GM21360 (cell line): ENCODE measurements at regions not wholly inside any gene's neighbourhood (a gene's known extent, or its start where the extent isn't known, plus 50 kb on each side); places are given as distances from the start of the nearest gene placed in this dataset.
"Not testable (repeated sequence)": the region's sequence is repeated elsewhere in the genome, so short reads cannot be mapped to it uniquely, and the experiment has no call there.

Experiments
- ATAC-seq: cut with Tn5 transposase; IDR thresholded peaks from one replicate; pipeline ENCODE4 v1.9.1; 2021; ENCODE audit warnings: mild to moderate bottlenecking, moderate library complexity; ENCODE audit not compliant: unreplicated experiment

- ATAC-seq = not testable (repeated sequence)
Observed at GRCh38 chr17:21470422-21470821, 94.3 kb downstream of the KCNJ12 start.

GRCh38 chr17:21470861-21471260, 94.7 kb downstream of the KCNJ12 start:
- ATAC-seq = no peak

DNA sequence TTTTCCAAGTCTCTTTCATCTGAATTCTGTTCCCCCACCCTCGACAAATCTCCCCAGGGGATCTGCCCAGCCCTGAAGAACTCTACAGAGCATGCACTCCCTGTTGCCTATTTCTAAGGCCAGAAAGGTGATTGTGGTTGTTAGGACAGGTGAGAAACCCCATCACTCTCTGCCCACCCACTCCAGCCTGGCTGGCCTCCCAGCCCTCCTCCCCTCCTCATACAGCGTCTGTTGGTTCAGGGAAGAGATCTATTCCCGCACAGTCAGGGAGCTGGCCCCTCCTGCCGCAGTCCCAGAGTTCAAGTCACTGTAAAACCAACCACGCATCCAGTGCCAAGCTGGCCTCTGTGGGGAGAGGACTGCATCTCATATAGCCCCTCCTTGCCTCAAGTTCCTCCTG, 98.7 kb downstream of the KCNJ12 start:
- ATAC-seq = no peak

- ATAC-seq = no peak
Observed at GRCh38 chr17:21475571-21475970, 99.4 kb downstream of the KCNJ12 start.

DNA sequence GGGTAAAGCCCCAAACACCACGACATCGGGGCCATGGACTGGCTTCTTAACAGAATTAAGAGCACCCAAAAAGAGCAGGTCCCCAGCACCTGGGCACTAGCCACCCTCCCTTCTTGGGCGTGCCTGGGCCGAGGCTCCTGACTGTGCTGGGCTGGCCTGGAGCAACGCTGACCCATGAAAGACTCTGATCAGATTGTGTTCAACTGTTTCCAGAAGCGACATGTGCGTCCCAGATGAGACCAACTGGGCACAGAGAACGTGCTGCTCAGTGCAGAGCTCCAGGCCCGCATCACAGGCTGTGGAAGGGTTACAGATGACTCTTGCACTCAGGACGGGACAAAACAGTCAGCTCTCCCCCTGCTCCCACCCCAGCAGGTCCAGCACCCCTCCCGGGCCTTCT, 100.7 kb downstream of the KCNJ12 start:
- no peak for ATAC-seq

DNA sequence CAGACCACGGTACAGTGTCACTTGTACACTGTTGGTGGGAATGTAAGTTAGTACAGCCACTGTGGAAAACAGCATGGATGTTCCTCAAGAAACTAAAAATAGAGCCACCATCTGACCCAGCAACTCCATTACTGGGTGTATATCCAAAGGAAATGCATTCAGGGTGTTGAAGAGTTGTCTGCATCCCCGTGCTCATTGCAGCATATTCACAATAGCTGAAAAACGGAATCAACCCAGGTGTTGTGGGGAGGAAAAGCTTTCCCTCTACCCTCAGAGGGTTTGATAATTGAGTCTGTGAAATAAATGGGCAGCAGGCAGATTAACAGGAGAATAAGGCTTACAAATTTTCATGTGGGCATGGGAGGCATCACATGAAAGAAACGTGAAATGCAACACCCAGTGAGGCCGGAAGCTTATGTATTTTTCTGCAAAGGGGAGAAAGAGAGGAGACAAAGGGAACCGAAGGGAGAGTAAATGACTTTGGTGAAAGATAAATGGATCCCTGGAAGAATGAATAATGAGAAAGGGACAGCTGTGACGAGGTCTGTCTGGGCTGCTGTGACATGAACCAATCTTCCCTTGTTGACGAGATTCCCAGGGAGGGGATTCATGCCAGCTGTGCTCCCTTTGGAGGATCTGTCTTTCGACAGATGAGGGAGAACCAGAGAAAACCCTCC, 106.2 kb downstream of the KCNJ12 start:
- ATAC-seq = no peak

DNA sequence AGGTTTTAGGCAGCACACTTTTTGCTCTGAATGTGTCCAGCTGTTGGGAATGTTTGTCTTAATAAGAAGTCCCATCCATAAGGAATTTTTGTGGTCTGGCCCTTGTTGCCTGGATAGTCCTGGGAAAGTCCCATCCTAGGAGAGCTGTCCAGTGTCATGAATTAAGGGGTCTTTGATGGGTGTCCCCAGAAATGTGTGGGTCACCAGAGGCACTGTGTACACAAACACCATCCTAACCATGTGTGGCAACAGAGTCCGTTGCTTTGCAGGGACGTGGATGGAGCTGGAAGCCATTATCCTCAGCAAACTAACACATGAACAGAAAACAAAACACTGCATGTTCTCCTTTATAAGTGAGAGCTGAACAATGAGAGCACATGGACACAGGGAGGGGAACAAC, 111.9 kb downstream of the KCNJ12 start:
- ATAC-seq = not testable (repeated sequence)

DNA sequence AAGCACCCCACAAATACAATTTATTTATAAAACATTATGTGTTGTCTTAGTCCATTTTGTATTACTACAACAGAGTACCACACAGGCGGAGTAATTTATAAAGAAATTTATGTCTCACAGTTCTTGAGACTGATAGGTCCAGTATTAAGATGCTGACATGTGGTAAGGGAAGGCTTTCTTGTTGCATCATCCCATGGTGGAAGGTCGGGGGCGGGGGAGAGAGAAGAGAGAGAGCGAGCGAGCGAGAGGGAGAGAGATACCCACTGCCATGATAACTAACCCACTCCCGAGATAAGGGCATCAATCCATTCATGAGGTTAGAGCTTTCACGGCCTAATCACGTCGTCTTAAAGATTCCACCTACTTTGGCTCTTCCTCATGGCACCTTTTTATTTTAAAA, 117.8 kb downstream of the KCNJ12 start:
- ATAC-seq = no peak

GRCh38 chr17:21495281-21495680, 119.1 kb downstream of the KCNJ12 start:
- ATAC-seq = no peak

DNA sequence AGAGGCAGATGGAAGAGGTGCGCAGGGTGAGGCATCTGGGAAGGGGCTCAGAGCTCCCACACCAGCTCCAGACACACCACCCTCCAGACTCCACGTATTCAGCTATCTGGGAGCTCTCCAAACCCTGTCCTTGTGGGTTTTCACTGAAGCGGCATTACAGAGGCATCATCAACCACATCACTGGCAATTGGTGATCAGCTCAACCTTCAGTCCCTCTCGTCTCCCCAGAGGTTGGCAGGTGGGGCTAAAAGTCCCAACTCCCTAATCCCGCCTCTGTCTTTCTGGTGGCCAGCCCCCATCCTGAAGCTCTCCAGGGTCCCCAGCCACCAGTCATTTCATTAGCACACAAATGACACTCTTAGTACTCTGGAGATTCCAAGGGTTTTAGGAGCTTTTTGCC, 123.9 kb downstream of the KCNJ12 start:
- ATAC-seq = no peak

DNA sequence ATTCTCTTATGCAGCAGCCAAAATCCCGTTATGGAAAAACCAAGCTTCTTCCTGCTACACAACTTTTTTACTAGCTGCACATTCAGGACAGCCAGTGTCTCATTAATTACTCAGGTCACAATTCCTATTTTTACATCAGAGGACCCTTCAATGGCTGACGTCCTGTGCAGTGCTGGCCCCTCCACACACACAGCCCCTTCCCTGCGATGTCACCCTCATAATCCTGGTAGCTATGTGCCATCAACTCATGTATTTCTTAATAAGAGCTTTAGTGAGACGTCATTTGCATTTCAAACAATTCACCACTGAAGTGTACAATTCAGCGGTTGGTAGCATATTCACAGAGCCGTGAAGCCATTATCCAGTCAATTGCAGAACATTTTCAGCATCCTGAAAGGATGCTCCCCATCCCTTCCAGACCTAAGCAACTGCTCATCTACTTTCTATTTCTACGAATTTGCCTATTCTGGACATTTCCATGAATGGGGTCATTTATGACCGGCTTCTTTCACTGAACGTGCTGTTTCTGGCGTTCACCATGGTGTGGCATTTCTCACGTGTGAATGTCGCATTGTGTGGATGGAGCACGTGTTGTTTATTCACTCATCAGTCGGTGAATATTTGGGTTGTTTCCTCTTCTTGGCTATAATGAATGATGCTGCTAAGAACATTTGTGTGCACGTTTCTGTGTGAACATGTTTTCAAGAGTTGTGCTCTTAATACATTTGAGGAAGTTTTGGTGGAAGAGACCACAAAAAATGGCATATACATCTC, 126.0 kb downstream of the KCNJ12 start:
- ATAC-seq = not testable (repeated sequence)

GRCh38 chr17:21505819-21506815, 130.0 kb downstream of the KCNJ12 start:
- no peak for ATAC-seq

DNA sequence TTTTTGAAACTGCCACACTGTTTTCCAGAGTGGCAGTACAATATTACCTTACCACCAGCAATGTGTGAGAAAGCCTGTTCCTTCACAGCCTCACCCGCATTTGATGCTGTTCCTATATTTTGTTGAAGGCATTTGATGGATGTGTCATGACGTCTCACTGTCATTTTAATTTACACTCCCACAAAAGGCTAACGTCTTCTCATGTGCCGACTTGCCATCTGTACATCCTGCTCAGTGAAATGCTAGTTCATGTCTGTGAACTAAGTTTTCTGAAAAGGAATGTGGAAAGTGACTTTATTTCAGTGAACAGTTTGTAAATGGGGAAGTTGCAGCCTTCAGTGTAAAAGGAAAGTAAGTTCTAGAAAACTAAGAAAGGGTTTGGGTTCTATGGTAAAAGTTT, 131.6 kb downstream of the KCNJ12 start:
- ATAC-seq = not testable (repeated sequence)

- ATAC-seq = no peak
Observed at GRCh38 chr17:21508211-21508610, 132.1 kb downstream of the KCNJ12 start.

GRCh38 chr17:21509356-21509755, 133.2 kb downstream of the KCNJ12 start:
- not testable (repeated sequence) for ATAC-seq

GRCh38 chr17:21510686-21511362, 134.7 kb downstream of the KCNJ12 start:
- ATAC-seq = no peak

DNA sequence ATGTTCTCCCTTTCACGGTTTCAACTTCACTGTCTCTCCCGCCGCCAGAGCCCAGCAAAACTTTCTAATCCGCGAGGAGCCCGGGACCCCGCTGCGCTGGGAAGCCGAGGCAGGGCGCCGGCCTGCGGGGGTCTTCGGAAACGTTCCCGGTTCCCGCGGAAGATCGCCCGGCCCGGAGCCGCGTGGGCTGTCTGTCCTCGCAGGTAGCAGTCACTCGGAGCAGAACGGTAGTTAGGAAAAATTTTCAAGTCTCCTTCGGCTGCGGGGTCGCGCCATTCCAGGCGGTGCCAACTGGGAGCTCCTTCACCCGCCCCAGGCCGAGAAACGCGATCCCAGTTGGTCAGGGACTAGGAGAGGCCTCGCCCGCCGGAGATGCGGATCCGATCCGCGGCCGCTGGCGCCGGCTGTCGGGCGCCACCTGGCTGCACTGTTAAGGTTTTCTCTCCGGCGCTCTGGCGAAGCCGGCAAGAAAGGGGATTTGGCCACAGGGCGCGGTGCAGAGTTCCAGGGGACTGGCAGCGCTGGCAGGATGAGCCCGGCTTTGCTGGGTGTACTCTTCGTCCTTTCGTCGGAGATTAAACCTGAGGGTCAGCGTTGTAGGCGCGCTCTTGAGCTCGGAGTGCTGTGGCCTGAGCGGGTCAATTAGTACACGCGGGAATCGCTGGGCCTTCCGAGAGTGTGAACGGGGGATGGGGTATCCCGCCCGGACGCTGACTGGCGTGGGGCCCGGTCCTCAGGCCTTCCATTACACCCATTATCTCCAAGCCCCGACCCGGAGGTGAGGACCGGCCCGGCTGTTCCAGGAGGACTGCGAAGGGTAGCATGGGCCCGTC, 135.4 kb downstream of the KCNJ12 start:
- ATAC-seq = peak; percentile 70

DNA sequence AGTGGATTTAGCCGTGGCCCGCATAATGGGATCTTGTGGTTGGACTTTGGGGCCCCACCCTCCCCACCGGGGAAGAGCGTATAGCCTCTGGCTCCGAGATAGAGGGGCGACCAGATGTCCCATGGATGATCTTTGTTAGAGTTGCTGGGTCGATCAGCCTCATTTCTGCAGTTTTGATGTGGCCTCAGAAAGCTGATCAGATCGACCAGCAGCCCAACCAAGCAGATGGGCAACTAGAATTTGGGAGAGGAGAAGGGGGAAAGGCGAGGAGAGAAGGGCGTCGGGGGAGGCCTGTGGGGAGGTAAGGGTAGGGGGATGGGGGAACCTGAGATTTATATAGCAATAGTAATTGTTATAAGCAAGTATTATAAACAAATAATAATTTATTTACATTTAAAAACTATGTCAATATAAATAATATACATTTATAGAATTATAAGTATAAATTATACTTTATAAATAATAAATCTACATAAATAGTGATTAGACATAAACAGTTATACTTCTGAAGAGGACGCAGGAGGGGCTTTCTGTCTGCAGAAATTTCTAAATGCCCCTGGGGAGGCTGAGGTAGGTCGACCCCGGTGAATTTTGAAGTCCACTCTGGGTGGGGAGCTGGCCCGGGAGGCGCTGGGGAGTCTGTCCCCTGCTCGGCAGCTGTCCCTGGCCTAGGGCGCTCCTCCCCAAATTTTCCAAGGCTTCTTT, 136.3 kb downstream of the KCNJ12 start:
- ATAC-seq = no peak

DNA sequence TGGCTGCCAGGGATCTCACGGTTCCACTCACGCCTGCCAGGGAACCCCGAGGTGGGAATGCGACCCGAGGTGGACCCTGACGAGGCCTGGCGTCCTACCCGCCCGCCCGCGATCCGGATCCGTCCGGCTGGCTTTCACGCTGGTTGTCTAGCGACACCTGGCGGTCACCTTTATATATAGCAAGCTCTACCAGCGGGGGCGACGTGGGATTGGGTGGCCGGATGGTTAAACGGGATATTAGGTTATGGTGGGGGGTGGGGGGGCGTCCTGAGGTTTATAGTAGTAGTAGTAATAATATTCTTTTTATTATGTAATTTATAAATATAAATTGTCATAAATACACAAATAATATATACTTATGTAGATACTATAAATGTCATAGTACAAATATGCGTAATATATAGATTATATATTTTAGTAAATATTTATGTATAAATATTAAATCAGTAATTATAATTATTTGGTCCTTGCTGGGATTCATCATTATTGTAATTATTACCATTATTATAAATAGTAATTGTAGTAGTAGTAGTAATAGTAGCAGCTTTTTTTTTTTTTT, 136.9 kb downstream of the KCNJ12 start:
- peak; percentile 59 for ATAC-seq
